DND-41 (cell line): ENCODE measurements at regions not wholly inside any gene's neighbourhood (a gene's known extent, or its start where the extent isn't known, plus 50 kb on each side); places are given as distances from the start of the nearest gene placed in this dataset.

Experiments used
- ATAC-seq: fragments of 200-7000 bp; cut with Tn5 transposase; 3 replicates; pipeline ENCODE4 v1.9.1; 2021; ENCODE audit warnings: low read depth; ENCODE audit not compliant: insufficient read depth
- DNase-seq: peaks from one replicate; pipeline ENCODE4 v3.0.0-alpha.2; 2020
- H2AFZ ChIP-seq: 2 replicates; pipeline ENCODE4 v1.6.0; 2012; ENCODE audit warnings: low read depth, low read length
- H3K27ac ChIP-seq: 2 replicates; pipeline ENCODE4 v1.5.1; 2012; ENCODE audit warnings: low read length, inconsistent platforms
- H3K27me3 ChIP-seq: fragments of 200-600 bp; sonication (generic); 2 replicates; pipeline ENCODE4 v1.6.0; 2012; ENCODE audit warnings: low read length, mild to moderate bottlenecking, inconsistent platforms; ENCODE audit not compliant: insufficient read depth, poor library complexity
- H3K36me3 ChIP-seq: 2 replicates; pipeline ENCODE4 v1.5.1; 2012; ENCODE audit warnings: low read length, inconsistent platforms; ENCODE audit not compliant: insufficient read depth
- H3K4me1 ChIP-seq: 2 replicates; pipeline ENCODE4 v1.5.1; 2012; ENCODE audit warnings: mild to moderate bottlenecking, low read length; ENCODE audit not compliant: insufficient read depth
- H3K4me2 ChIP-seq: 2 replicates; pipeline ENCODE4 v1.6.0; 2012; ENCODE audit warnings: mild to moderate bottlenecking, moderate library complexity, low read length, inconsistent platforms; ENCODE audit not compliant: insufficient read depth
- H3K4me3 ChIP-seq, 2 experiments: fragments of 200-600 bp in 1 of 2; shearing (Covaris generic) in 1 of 2; 2 replicates each; pipeline ENCODE4 v1.5.1; 2012 to 2016; ENCODE audit warnings: inconsistent platforms in 2 of 2, low read length in 2 of 2, mild to moderate bottlenecking in 2 of 2, low read depth in 1 of 2, moderate library complexity in 1 of 2
- H3K79me2 ChIP-seq: 2 replicates; pipeline ENCODE4 v1.6.0; 2012; ENCODE audit warnings: low read length, inconsistent platforms; ENCODE audit not compliant: insufficient read depth
- H3K9ac ChIP-seq: 2 replicates; pipeline ENCODE4 v1.6.0; 2012; ENCODE audit warnings: low read depth, mild to moderate bottlenecking, inconsistent platforms, low read length, moderate library complexity
- H3K9me3 ChIP-seq: 2 replicates; pipeline ENCODE4 v1.5.1; 2012; ENCODE audit warnings: low read length, moderate library complexity, mild to moderate bottlenecking, inconsistent platforms; ENCODE audit not compliant: insufficient read depth, severe bottlenecking
- H4K20me1 ChIP-seq: 2 replicates; pipeline ENCODE4 v1.6.0; 2012; ENCODE audit warnings: low read length; ENCODE audit not compliant: insufficient read depth
- EZH2 ChIP-seq: IDR thresholded peaks from 3 replicates; pipeline ENCODE4 v1.6.1; 2012; ENCODE audit warnings: borderline replicate concordance, low read depth, mild to moderate bottlenecking, moderate library complexity, low read length, inconsistent platforms; ENCODE audit not compliant: severe bottlenecking
- TF ChIP-seq, protein P1 (sequence below): IDR thresholded peaks from 2 replicates; pipeline ENCODE4 v1.5.1; 2012; ENCODE audit warnings: borderline replicate concordance, low read length, moderate library complexity, mild to moderate bottlenecking; ENCODE audit not compliant: poor library complexity, severe bottlenecking; ENCODE audit errors: extremely low read depth

DNA sequence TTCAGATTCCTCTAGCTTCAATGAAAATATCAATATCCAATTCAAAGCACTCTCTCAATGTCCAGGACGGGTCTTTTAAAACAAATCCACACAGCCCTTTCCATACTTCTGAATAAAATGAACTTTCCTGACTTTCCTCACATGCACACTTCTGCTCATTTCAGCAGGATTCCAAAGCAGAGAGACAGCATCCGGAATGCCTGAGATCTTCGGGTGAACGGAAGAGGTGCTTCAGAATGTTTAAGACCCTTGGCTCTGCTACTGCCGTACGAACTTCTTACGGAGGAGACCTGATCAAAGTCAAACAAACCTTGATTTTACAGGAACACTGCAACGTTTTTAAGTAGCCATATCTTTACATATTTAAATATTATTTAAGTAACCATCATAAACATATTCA is 245.7 kb downstream of the PTBP2 start:
- no peak for DNase-seq
- Histone ChIP-seq H4K20me1 (no peaks in the 10 kb centered on the region), H3K27ac (no peak overlapping the region), H2AFZ (no peak overlapping the region), H3K36me3 (no peaks in the 10 kb centered on the region), H3K9me3 (no peaks in the 10 kb centered on the region), H3K4me3 (no peak overlapping the region), H3K4me2 (no peak overlapping the region), H3K27me3 (no peaks in the 10 kb centered on the region), H3K9ac (no peak overlapping the region), H3K79me2 (no peaks in the 10 kb centered on the region), H3K4me1 (0 out of 2 replicates have a peak, but pooled peaks cover 2% of the 10 kb centered on the region)
- TF ChIP-seq EZH2 = no peak
- TF ChIP-seq, protein P1, sequence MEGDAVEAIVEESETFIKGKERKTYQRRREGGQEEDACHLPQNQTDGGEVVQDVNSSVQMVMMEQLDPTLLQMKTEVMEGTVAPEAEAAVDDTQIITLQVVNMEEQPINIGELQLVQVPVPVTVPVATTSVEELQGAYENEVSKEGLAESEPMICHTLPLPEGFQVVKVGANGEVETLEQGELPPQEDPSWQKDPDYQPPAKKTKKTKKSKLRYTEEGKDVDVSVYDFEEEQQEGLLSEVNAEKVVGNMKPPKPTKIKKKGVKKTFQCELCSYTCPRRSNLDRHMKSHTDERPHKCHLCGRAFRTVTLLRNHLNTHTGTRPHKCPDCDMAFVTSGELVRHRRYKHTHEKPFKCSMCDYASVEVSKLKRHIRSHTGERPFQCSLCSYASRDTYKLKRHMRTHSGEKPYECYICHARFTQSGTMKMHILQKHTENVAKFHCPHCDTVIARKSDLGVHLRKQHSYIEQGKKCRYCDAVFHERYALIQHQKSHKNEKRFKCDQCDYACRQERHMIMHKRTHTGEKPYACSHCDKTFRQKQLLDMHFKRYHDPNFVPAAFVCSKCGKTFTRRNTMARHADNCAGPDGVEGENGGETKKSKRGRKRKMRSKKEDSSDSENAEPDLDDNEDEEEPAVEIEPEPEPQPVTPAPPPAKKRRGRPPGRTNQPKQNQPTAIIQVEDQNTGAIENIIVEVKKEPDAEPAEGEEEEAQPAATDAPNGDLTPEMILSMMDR = no peak
- ATAC-seq = no peak

DNA sequence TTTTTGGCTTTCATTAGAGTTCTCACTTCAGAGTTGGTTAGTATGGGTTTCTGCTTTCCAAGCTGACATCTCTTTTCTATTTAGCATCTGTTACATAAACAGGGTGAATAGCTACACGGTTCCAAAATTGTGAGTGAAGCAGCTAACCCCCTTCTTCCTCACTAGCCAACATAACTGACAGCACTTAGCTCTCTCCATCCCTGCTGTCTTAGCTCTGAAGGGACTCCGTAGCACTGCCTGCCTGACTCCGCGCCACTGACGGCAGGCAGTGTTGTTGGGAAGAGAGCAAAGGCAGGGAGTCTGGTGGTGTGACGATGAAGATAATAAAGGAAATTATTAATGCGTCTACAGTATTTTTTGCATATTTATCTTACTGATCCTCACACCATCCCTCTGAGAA is 247.0 kb downstream of the PTBP2 start:
- Histone ChIP-seq H2AFZ (no peak overlapping the region), H3K4me2 (no peak overlapping the region), H3K27ac (no peak overlapping the region), H3K36me3 (no peaks in the 10 kb centered on the region), H3K27me3 (no peaks in the 10 kb centered on the region), H3K79me2 (no peaks in the 10 kb centered on the region), H4K20me1 (no peaks in the 10 kb centered on the region), H3K4me1 (0 out of 2 replicates have a peak, but pooled peaks cover 2% of the 10 kb centered on the region), H3K9me3 (no peaks in the 10 kb centered on the region), H3K4me3 (no peak overlapping the region), H3K9ac (no peak overlapping the region)
- no peak for DNase-seq
- ATAC-seq = no peak
- TF ChIP-seq, protein P1 = no peak
- TF ChIP-seq EZH2 = no peak

DNA sequence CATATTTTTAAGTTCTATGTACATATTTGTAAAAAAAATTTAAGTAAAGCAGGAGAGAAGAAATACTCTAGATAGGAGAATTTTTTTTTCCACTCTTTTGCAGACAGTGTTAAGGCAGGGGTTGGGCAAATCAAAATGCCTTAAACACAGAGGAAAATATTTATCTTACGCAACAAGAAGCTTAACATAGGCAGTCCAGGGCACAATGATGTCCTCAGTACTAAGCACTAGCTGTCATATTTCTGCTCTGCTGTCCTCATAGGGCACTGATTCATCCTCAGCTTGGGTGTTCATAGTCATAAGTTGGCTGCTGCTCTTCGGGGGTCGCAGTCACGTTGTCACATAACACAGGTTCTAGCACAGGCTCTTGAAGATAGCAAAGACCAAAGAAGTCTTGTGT is 247.4 kb downstream of the PTBP2 start:
- no peak overlapping the region for H3K9ac ChIP-seq
- H4K20me1 ChIP-seq = no peaks in the 10 kb centered on the region
- no peak overlapping the region for H3K4me2 ChIP-seq
- no peaks in the 10 kb centered on the region for H3K9me3 ChIP-seq
- H3K27me3 ChIP-seq = no peaks in the 10 kb centered on the region
- H3K4me1 ChIP-seq = 0 out of 2 replicates have a peak, but pooled peaks cover 2% of the 10 kb centered on the region
- H3K27ac ChIP-seq = no peak overlapping the region
- DNase-seq = no peak
- no peaks in the 10 kb centered on the region for H3K79me2 ChIP-seq
- no peak for ATAC-seq
- TF ChIP-seq, protein P1 = no peak
- TF ChIP-seq EZH2 = no peak
- H3K4me3 ChIP-seq = no peak overlapping the region
- H2AFZ ChIP-seq = no peak overlapping the region
- no peaks in the 10 kb centered on the region for H3K36me3 ChIP-seq

DNA sequence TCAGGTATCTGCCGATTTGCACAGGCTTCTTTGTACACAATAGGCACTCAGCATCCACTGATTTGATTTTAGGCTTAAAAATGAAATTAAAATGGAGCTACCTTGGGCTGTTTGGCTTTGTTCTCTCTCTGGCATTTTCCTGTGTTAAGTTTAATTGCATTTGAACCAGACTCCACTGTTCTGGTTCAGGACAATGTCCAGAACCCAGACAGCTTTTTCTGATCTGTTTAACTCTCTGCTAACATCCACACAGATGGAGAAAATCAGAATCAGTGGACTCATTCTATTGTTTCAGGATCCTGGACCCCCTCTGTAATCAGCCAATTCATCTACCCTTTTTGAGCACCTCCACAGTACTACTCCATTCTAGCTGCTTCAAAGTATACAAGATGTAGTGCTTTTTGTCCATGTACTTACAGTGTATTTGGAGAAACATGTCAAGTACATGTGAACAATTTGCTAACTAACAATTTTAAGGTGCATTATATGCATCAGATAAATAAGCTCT is 248.1 kb downstream of the PTBP2 start:
- Histone ChIP-seq H3K79me2 (no peaks in the 10 kb centered on the region), H3K9me3 (no peaks in the 10 kb centered on the region), H4K20me1 (no peaks in the 10 kb centered on the region), H3K27me3 (no peaks in the 10 kb centered on the region), H3K4me3 (no peak overlapping the region), H3K9ac (no peak overlapping the region), H2AFZ (no peak overlapping the region), H3K4me1 (0 out of 2 replicates have a peak, but pooled peaks cover 2% of the 10 kb centered on the region), H3K36me3 (no peaks in the 10 kb centered on the region), H3K4me2 (no peak overlapping the region), H3K27ac (no peak overlapping the region)
- ATAC-seq (no peak), DNase-seq (no peak)
- TF ChIP-seq, protein P1 = no peak
- TF ChIP-seq EZH2 = no peak
